GM12892 (cell line): ENCODE measurements at regions not wholly inside any gene's neighbourhood (a gene's known extent, or its start where the extent isn't known, plus 50 kb on each side); places are given as distances from the start of the nearest gene placed in this dataset.

Experiments used
- DNase-seq: peaks from one replicate; pipeline ENCODE4 v3.0.0; 2011; ENCODE audit not compliant: insufficient read length
- FAIRE-seq: peaks from 2 replicates; lab custom pipeline; 2011; peaks lifted over from hg19 to GRCh38; lab: Jason Lieb, UNC
- POLR2A ChIP-seq: IDR thresholded peaks from 2 replicates; pipeline ENCODE4 v1.6.1; 2011; ENCODE audit warnings: low read depth, low read length, control low read depth
- POLR2AphosphoS5 ChIP-seq: IDR thresholded peaks from 2 replicates; pipeline ENCODE4 v1.6.1; 2011; ENCODE audit warnings: low read depth, low read length, control low read depth
- TAF1 ChIP-seq: IDR thresholded peaks from 2 replicates; pipeline ENCODE4 v1.6.1; 2011; ENCODE audit warnings: low read depth, mild to moderate bottlenecking, control low read depth, low read length, borderline replicate concordance

GRCh38 chr21:32103361-32103760 lies 175.5 kb downstream of the MIS18A start:
- no peak for FAIRE-seq
- no peak for DNase-seq

GRCh38 chr21:32102426-32102825 lies 176.4 kb downstream of the MIS18A start:
- FAIRE-seq = no peak
- no peak for TF ChIP-seq POLR2A
- no peak for TF ChIP-seq POLR2AphosphoS5
- no peak for TF ChIP-seq TAF1

More at GRCh38 chr21:32103361-32103760, 175.5 kb downstream of the MIS18A start:
- TF ChIP-seq TAF1 (no peak), POLR2AphosphoS5 (no peak), POLR2A (no peak)

GRCh38 chr21:32101277-32101676 lies 177.6 kb downstream of the MIS18A start:
- TF ChIP-seq POLR2AphosphoS5 (no peak), POLR2A (no peak), TAF1 (no peak)
- DNase-seq (no peak), FAIRE-seq (no peak)

More at GRCh38 chr21:32102426-32102825, 176.4 kb downstream of the MIS18A start:
- no peak for DNase-seq

GRCh38 chr21:32100423-32100822 lies 178.4 kb downstream of the MIS18A start:
- FAIRE-seq = no peak
- no peak for TF ChIP-seq POLR2AphosphoS5
- TF ChIP-seq TAF1 = no peak
- no peak for TF ChIP-seq POLR2A
- DNase-seq = no peak

GRCh38 chr21:32099812-32100416 lies 178.9 kb downstream of the MIS18A start:
- FAIRE-seq (no peak), DNase-seq (no peak)
- TF ChIP-seq POLR2AphosphoS5 (no peak), POLR2A (no peak), TAF1 (no peak)

- FAIRE-seq (no peak), DNase-seq (peak; percentile 17)
- no peak for TF ChIP-seq TAF1
- TF ChIP-seq POLR2AphosphoS5 = no peak
- TF ChIP-seq POLR2A = no peak
These were observed 182.4 kb downstream of the MIS18A start for GRCh38 chr21:32096411-32096810.

- TF ChIP-seq POLR2AphosphoS5 (no peak), TAF1 (no peak), POLR2A (no peak)
- DNase-seq = no peak
- FAIRE-seq = no peak
These were observed 184.0 kb downstream of the MIS18A start for GRCh38 chr21:32094804-32095203.

GRCh38 chr21:32093646-32094462 lies 185.0 kb downstream of the MIS18A start:
- TF ChIP-seq POLR2A = no peak
- TF ChIP-seq TAF1 = no peak
- no peak for TF ChIP-seq POLR2AphosphoS5
- DNase-seq (no peak), FAIRE-seq (no peak)

GRCh38 chr21:32090956-32091355 lies 187.9 kb downstream of the MIS18A start:
- no peak for FAIRE-seq
- TF ChIP-seq POLR2A = no peak
- no peak for TF ChIP-seq TAF1
- TF ChIP-seq POLR2AphosphoS5 = no peak
- no peak for DNase-seq

- no peak for TF ChIP-seq POLR2A
- no peak for TF ChIP-seq POLR2AphosphoS5
- no peak for TF ChIP-seq TAF1
- FAIRE-seq (no peak), DNase-seq (no peak)
These were observed 189.1 kb downstream of the MIS18A start for GRCh38 chr21:32089766-32090165.

GRCh38 chr21:32088471-32088870 lies 190.4 kb downstream of the MIS18A start:
- DNase-seq = no peak
- no peak for FAIRE-seq
- TF ChIP-seq POLR2AphosphoS5 (no peak), TAF1 (no peak), POLR2A (no peak)

GRCh38 chr21:32087447-32087846 lies 191.4 kb downstream of the MIS18A start:
- no peak for FAIRE-seq

More at GRCh38 chr21:32087447-32087846, 191.4 kb downstream of the MIS18A start:
- TF ChIP-seq POLR2A (no peak), TAF1 (no peak), POLR2AphosphoS5 (no peak)
- no peak for DNase-seq
